ENCODE measurements at regions not wholly inside any gene's neighbourhood (a gene's known extent, or its start where the extent isn't known, plus 50 kb on each side); places are given as distances from the start of the nearest gene placed in this dataset.

- H3K27ac ChIP-seq (ENCODE audit: low read depth, low read length) = no peak overlapping the region
- no peak overlapping the region for H3K4me3 ChIP-seq (ENCODE audit: insufficient read depth, low read length)
- no peaks in the 10 kb centered on the region for H3K36me3 ChIP-seq (ENCODE audit: insufficient read depth, low read length)
- no peaks in the 10 kb centered on the region for H3K27me3 ChIP-seq (ENCODE audit: insufficient read depth, low read length)
- H3K4me1 ChIP-seq (ENCODE audit: insufficient read depth, low read length) = no peaks in the 10 kb centered on the region
- no peak overlapping the region for H3K4me2 ChIP-seq (ENCODE audit: insufficient read depth, low read length)
- H2AFZ ChIP-seq (ENCODE audit: low read length) = no peak overlapping the region
- H4K20me1 ChIP-seq (ENCODE audit: insufficient read depth, low read length) = no peaks in the 10 kb centered on the region
- TF ChIP-seq, protein P1, sequence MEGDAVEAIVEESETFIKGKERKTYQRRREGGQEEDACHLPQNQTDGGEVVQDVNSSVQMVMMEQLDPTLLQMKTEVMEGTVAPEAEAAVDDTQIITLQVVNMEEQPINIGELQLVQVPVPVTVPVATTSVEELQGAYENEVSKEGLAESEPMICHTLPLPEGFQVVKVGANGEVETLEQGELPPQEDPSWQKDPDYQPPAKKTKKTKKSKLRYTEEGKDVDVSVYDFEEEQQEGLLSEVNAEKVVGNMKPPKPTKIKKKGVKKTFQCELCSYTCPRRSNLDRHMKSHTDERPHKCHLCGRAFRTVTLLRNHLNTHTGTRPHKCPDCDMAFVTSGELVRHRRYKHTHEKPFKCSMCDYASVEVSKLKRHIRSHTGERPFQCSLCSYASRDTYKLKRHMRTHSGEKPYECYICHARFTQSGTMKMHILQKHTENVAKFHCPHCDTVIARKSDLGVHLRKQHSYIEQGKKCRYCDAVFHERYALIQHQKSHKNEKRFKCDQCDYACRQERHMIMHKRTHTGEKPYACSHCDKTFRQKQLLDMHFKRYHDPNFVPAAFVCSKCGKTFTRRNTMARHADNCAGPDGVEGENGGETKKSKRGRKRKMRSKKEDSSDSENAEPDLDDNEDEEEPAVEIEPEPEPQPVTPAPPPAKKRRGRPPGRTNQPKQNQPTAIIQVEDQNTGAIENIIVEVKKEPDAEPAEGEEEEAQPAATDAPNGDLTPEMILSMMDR (IDR thresholded peaks at IDR 0.05; ENCODE audit: extremely low read depth, low read depth, low read length) = no peak
- no peaks in the 10 kb centered on the region for H3K79me2 ChIP-seq (ENCODE audit: insufficient read depth, low read length)
- no peak for DNase-seq (ENCODE audit: insufficient read length, low spot score, missing footprints)
- H3K9me3 ChIP-seq (ENCODE audit: low read depth, low read length) = no peaks in the 10 kb centered on the region
Measured at GRCh38 chr21:17334484-17334883, 178.4 kb upstream of the CXADR start.

DNA sequence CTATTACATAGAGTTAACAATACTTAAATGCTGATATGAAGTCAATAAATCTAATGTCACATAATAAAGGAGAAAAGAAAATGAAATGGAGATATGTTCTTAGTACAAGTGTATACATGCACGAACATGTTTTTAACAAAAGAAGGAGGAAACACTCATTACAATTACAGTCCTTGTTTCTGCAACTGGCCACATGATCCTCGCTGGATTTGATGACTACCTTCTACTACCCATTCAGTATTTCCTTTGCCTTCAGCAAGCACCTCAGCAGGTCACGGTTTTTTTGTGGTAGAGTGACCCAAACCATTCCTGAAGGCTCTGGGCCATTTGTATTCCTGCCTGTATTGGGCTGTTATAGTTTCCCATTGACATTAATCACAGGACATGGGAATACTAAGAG lies 172.8 kb upstream of the CXADR start:
- no peaks in the 10 kb centered on the region for H4K20me1 ChIP-seq (ENCODE audit: insufficient read depth, low read length)
- no peak overlapping the region for H3K27ac ChIP-seq (ENCODE audit: low read depth, low read length)
- no peak overlapping the region for H3K4me3 ChIP-seq (ENCODE audit: insufficient read depth, low read length)
- H3K27me3 ChIP-seq (ENCODE audit: insufficient read depth, low read length) = no peaks in the 10 kb centered on the region
- no peaks in the 10 kb centered on the region for H3K79me2 ChIP-seq (ENCODE audit: insufficient read depth, low read length)
- H3K4me2 ChIP-seq (ENCODE audit: insufficient read depth, low read length) = no peak overlapping the region
- H3K36me3 ChIP-seq (ENCODE audit: insufficient read depth, low read length) = no peaks in the 10 kb centered on the region
- TF ChIP-seq, protein P1 (IDR thresholded peaks at IDR 0.05; ENCODE audit: extremely low read depth, low read depth, low read length) = no peak
- H2AFZ ChIP-seq (ENCODE audit: low read length) = no peak overlapping the region
- H3K4me1 ChIP-seq (ENCODE audit: insufficient read depth, low read length) = no peaks in the 10 kb centered on the region
- no peaks in the 10 kb centered on the region for H3K9me3 ChIP-seq (ENCODE audit: low read depth, low read length)
- DNase-seq (ENCODE audit: insufficient read length, low spot score, missing footprints) = no peak

- H3K4me2 ChIP-seq (ENCODE audit: insufficient read depth, low read length) = no peak overlapping the region
- TF ChIP-seq, protein P1 (IDR thresholded peaks at IDR 0.05; ENCODE audit: extremely low read depth, low read depth, low read length) = no peak
- H3K79me2 ChIP-seq (ENCODE audit: insufficient read depth, low read length) = no peaks in the 10 kb centered on the region
- H2AFZ ChIP-seq (ENCODE audit: low read length) = no peak overlapping the region
- no peak for DNase-seq (ENCODE audit: insufficient read length, low spot score, missing footprints)
- H3K27ac ChIP-seq (ENCODE audit: low read depth, low read length) = no peak overlapping the region
- no peaks in the 10 kb centered on the region for H3K9me3 ChIP-seq (ENCODE audit: low read depth, low read length)
- H3K4me3 ChIP-seq (ENCODE audit: insufficient read depth, low read length) = no peak overlapping the region
- H4K20me1 ChIP-seq (ENCODE audit: insufficient read depth, low read length) = no peaks in the 10 kb centered on the region
- no peaks in the 10 kb centered on the region for H3K36me3 ChIP-seq (ENCODE audit: insufficient read depth, low read length)
- no peaks in the 10 kb centered on the region for H3K4me1 ChIP-seq (ENCODE audit: insufficient read depth, low read length)
- H3K27me3 ChIP-seq (ENCODE audit: insufficient read depth, low read length) = no peaks in the 10 kb centered on the region
Measured at GRCh38 chr21:17343055-17343454, 169.8 kb upstream of the CXADR start.

DNA sequence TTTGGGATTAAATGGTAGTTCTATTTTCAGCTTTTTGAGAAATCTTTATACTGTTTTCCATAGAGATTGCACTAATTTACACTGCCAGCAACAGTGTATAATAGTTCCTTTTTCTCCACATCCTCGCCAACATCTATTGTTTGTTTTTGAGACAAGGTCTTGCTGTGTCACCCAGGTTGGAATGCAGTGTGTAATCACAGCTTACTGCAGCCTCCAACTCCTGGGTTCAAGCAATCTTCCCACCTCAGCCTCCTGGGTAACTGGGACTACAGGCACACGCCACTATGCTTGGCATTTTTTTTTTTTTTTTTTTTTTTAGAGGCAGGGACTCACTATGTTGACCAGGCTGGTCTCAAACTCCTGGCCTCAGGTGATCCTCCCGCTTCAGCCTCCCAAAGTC lies 164.5 kb upstream of the CXADR start:
- H3K9me3 ChIP-seq (ENCODE audit: low read depth, low read length) = peaks cover 2% of the 10 kb centered on the region

More for the DNA sequence above, 164.5 kb upstream of the CXADR start:
- Histone ChIP-seq H3K36me3 (ENCODE audit: insufficient read depth, low read length) (no peaks in the 10 kb centered on the region), H3K4me2 (ENCODE audit: insufficient read depth, low read length) (no peak overlapping the region), H3K79me2 (ENCODE audit: insufficient read depth, low read length) (no peaks in the 10 kb centered on the region), H4K20me1 (ENCODE audit: insufficient read depth, low read length) (no peaks in the 10 kb centered on the region), H3K27ac (ENCODE audit: low read depth, low read length) (no peak overlapping the region), H3K4me3 (ENCODE audit: insufficient read depth, low read length) (no peak overlapping the region), H3K4me1 (ENCODE audit: insufficient read depth, low read length) (no peaks in the 10 kb centered on the region), H2AFZ (ENCODE audit: low read length) (no peak overlapping the region), H3K27me3 (ENCODE audit: insufficient read depth, low read length) (no peaks in the 10 kb centered on the region)
- TF ChIP-seq, protein P1 (IDR thresholded peaks at IDR 0.05; ENCODE audit: extremely low read depth, low read depth, low read length) = no peak
- DNase-seq (ENCODE audit: insufficient read length, low spot score, missing footprints) = no peak
